Loucy (cell line): ENCODE measurements at regions not wholly inside any gene's neighbourhood (a gene's known extent, or its start where the extent isn't known, plus 50 kb on each side); places are given as distances from the start of the nearest gene placed in this dataset.

Experiments used
- H2AFZ ChIP-seq: fragments of 200-600 bp; sonication (generic); 2 replicates; pipeline ENCODE4 v1.6.0; 2016; ENCODE audit warnings: antibody characterized with exemption, mild to moderate bottlenecking, low read length, moderate library complexity
- H3F3A ChIP-seq: fragments of 200-600 bp; 2 replicates; pipeline ENCODE4 v1.6.0; 2016; ENCODE audit warnings: antibody characterized with exemption, low read depth, mild to moderate bottlenecking
- H3K27me3 ChIP-seq: fragments of 200-600 bp; sonication (generic); 2 replicates; pipeline ENCODE4 v1.6.1; 2014; ENCODE audit warnings: low read length, mild to moderate bottlenecking; ENCODE audit not compliant: insufficient read depth, poor library complexity, severe bottlenecking
- H3K36me3 ChIP-seq: fragments of 200-600 bp; sonication (generic); 2 replicates; pipeline ENCODE4 v1.6.1; 2016; ENCODE audit warnings: low read length; ENCODE audit not compliant: insufficient read depth
- H3K4me1 ChIP-seq: fragments of 200-600 bp; sonication (generic); 2 replicates; pipeline ENCODE4 v1.5.1; 2014; ENCODE audit warnings: low read length, mild to moderate bottlenecking; ENCODE audit not compliant: insufficient read depth, poor library complexity, severe bottlenecking
- H3K4me2 ChIP-seq: fragments of 200-600 bp; sonication (generic); 2 replicates; pipeline ENCODE4 v1.6.0; 2014; ENCODE audit warnings: antibody characterized with exemption, low read length, low read depth, mild to moderate bottlenecking; ENCODE audit not compliant: poor library complexity, severe bottlenecking
- H3K4me3 ChIP-seq: fragments of 200-600 bp; sonication (generic); 2 replicates; pipeline ENCODE4 v1.5.1; 2014; ENCODE audit warnings: low read length, mild to moderate bottlenecking, mixed read lengths; ENCODE audit not compliant: poor library complexity, severe bottlenecking
- H3K79me2 ChIP-seq: fragments of 200-600 bp; sonication (generic); 2 replicates; pipeline ENCODE4 v1.6.1; 2014; ENCODE audit warnings: low read length; ENCODE audit not compliant: insufficient read depth
- H3K9ac ChIP-seq: fragments of 200-600 bp; sonication (generic); 2 replicates; pipeline ENCODE4 v1.6.0; 2014; ENCODE audit warnings: mild to moderate bottlenecking, low read depth, low read length, moderate library complexity; ENCODE audit not compliant: poor library complexity, severe bottlenecking
- H3K9me2 ChIP-seq: fragments of 200-600 bp; sonication (generic); replicated peaks from 2 replicates; pipeline ENCODE4 v1.6.1; 2016; ENCODE audit warnings: low read depth, low read length, mixed read lengths
- H3K9me3 ChIP-seq: fragments of 200-600 bp; sonication (generic); 2 replicates; pipeline ENCODE4 v1.6.1; 2014; ENCODE audit warnings: mild to moderate bottlenecking, antibody characterized with exemption, low read length, low read depth; ENCODE audit not compliant: insufficient read depth
- H4K20me1 ChIP-seq: fragments of 200-600 bp; sonication (generic); 2 replicates; pipeline ENCODE4 v1.6.0; 2014; ENCODE audit warnings: antibody characterized with exemption, low read length, mild to moderate bottlenecking; ENCODE audit not compliant: insufficient read depth, poor library complexity, severe bottlenecking
- EZH2phosphoT487 ChIP-seq: fragments of 200-600 bp; IDR thresholded peaks from 2 replicates; pipeline ENCODE4 v1.6.1; 2018; ENCODE audit warnings: antibody characterized with exemption, mild to moderate bottlenecking, moderate library complexity, borderline replicate concordance
- TF ChIP-seq, protein P1 (sequence below): fragments of 200-600 bp; sonication (generic); conservative IDR thresholded peaks from 2 replicates; pipeline ENCODE4 v1.5.1; 2014; ENCODE audit warnings: mild to moderate bottlenecking, antibody characterized with exemption, low read length

DNA sequence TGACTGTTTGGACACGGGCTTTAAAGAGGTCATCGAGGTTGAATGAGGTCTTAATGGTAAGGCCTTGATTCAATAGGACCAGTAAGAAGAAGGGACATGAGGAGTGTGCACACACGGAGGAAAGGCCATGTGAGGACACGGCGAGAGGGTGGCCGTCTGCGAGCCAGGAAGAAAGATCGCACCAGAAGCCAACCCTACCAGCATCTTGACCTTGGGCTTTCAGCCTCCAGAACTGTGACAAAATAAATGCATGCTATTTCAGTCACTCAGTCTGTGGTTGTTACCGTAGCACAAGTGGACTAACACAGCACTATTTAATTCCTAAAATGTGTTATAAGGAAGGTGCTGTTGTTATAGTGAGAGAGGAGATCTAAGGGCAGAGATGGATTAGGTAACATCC, 468.6 kb upstream of the FAT1 start:
- H4K20me1 ChIP-seq, result no peaks in the 10 kb centered on the region
- no peak for TF ChIP-seq EZH2phosphoT487
- TF ChIP-seq, protein P1, sequence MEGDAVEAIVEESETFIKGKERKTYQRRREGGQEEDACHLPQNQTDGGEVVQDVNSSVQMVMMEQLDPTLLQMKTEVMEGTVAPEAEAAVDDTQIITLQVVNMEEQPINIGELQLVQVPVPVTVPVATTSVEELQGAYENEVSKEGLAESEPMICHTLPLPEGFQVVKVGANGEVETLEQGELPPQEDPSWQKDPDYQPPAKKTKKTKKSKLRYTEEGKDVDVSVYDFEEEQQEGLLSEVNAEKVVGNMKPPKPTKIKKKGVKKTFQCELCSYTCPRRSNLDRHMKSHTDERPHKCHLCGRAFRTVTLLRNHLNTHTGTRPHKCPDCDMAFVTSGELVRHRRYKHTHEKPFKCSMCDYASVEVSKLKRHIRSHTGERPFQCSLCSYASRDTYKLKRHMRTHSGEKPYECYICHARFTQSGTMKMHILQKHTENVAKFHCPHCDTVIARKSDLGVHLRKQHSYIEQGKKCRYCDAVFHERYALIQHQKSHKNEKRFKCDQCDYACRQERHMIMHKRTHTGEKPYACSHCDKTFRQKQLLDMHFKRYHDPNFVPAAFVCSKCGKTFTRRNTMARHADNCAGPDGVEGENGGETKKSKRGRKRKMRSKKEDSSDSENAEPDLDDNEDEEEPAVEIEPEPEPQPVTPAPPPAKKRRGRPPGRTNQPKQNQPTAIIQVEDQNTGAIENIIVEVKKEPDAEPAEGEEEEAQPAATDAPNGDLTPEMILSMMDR, result no peak

DNA sequence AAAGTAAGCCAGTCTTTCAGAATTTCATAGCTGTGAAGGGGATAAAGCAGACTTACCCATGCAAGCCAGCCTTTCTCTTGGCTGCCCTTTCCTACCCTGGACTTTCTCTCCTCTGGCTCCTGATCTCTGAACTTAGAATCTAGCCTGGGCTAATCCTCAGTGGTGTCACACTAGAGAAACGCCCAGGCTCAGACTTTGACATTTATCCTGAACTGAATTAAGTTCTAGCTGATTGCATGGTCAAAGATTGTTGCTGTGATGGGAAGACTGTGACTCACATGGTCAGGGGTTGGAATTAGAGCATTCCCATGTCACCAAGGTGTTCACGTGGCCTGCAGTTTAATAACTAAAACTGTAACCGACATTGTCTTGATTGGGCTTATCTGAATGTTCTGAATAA, 469.5 kb upstream of the FAT1 start:
- H3K9me3 ChIP-seq, result peaks cover 3% of the 10 kb centered on the region; the same call in 1 of the 2 replicates
- no peaks in the 10 kb centered on the region for H3F3A ChIP-seq
- no peak overlapping the region for H3K9ac ChIP-seq
- H3K4me3 ChIP-seq, result no peak overlapping the region
- no peaks in the 10 kb centered on the region for H3K27me3 ChIP-seq
- no peaks in the 10 kb centered on the region for H3K79me2 ChIP-seq
- no peak for TF ChIP-seq EZH2phosphoT487
- TF ChIP-seq, protein P1, result no peak
- no peaks in the 10 kb centered on the region for H3K4me1 ChIP-seq
- H3K9me2 ChIP-seq, result no peaks in the 10 kb centered on the region
- no peak overlapping the region for H3K4me2 ChIP-seq
- no peaks in the 10 kb centered on the region for H3K36me3 ChIP-seq
- H2AFZ ChIP-seq, result no peak overlapping the region
- H4K20me1 ChIP-seq, result no peaks in the 10 kb centered on the region

More for the DNA sequence above, 468.6 kb upstream of the FAT1 start:
- H3K36me3 ChIP-seq, result no peaks in the 10 kb centered on the region
- no peak overlapping the region for H3K4me2 ChIP-seq
- no peaks in the 10 kb centered on the region for H3K9me2 ChIP-seq
- no peak overlapping the region for H2AFZ ChIP-seq
- H3K4me3 ChIP-seq, result no peak overlapping the region
- no peaks in the 10 kb centered on the region for H3K27me3 ChIP-seq
- no peaks in the 10 kb centered on the region for H3F3A ChIP-seq
- peaks cover 3% of the 10 kb centered on the region; the same call in 1 of the 2 replicates for H3K9me3 ChIP-seq
- no peaks in the 10 kb centered on the region for H3K4me1 ChIP-seq
- no peak overlapping the region for H3K9ac ChIP-seq
- no peaks in the 10 kb centered on the region for H3K79me2 ChIP-seq

DNA sequence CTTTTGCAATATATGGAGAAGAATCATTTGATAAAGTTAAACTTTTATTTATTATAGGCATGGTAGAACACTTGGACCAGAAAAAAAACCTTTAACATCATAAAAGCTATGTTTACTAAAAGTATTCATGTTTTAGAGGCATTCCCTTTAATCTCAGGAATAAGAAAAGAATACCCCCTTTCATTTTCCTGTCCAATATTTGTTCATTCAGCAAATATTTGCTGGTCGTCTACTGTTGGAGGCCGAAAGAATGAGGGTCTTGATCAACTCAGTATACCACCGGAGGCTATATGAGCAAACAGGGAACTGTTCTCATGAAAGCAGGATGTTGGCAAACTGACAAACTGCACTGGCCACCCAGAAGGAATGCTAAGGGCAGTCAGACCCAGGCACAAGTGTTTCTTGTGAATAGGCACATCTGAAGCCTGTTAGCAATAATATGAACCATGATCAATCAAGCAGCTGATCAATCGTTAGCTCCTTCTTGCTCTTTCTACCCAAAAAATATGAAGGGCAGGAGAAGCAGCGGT, 480.8 kb upstream of the FAT1 start:
- Histone ChIP-seq H3K4me2 (no peak overlapping the region), H3K79me2 (no peaks in the 10 kb centered on the region)
- TF ChIP-seq, protein P1, result no peak
- TF ChIP-seq EZH2phosphoT487, result no peak

More for the DNA sequence above, 480.8 kb upstream of the FAT1 start:
- Histone ChIP-seq H3K9me2 (0 out of 2 replicates have a peak, but pooled peaks cover 3% of the 10 kb centered on the region), H3K4me1 (no peaks in the 10 kb centered on the region), H3K4me3 (no peak overlapping the region), H4K20me1 (no peaks in the 10 kb centered on the region), H3K36me3 (no peaks in the 10 kb centered on the region), H3F3A (no peaks in the 10 kb centered on the region), H3K9ac (no peak overlapping the region), H3K27me3 (no peaks in the 10 kb centered on the region), H2AFZ (no peak overlapping the region), H3K9me3 (no peaks in the 10 kb centered on the region)
